HG02970 (cell line): ENCODE measurements at regions not wholly inside any gene's neighbourhood (a gene's known extent, or its start where the extent isn't known, plus 50 kb on each side); places are given as distances from the start of the nearest gene placed in this dataset.

Experiments
- ATAC-seq: cut with Tn5 transposase; IDR thresholded peaks from one replicate; pipeline ENCODE4 v1.9.1; 2021; ENCODE audit warnings: mild to moderate bottlenecking, moderate library complexity, moderate number of reproducible peaks; ENCODE audit not compliant: unreplicated experiment, low FRiP score

DNA sequence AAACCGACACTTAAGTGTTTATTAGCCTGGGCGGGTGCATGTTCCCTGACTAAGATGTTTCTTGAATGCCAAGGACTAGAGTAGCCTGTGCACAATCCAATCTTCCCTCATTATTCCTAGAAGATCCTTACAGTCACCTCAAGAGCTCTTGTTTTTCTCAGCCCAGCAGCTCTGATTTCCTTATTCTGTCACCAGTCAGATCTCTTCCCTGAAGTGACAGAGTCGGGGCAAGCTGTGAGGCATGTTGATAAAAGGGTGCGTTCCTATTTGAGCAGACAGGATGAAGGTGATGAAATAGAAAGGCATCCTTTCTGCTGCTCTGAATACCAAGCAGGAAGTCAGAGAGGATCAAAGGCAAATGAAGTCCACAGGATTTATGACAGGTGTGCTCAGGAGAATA is 125.6 kb upstream of the MCTP2 start:
- ATAC-seq = no peak

- no peak for ATAC-seq
Measured at GRCh38 chr15:94100863-94101262, 130.5 kb upstream of the MCTP2 start.

DNA sequence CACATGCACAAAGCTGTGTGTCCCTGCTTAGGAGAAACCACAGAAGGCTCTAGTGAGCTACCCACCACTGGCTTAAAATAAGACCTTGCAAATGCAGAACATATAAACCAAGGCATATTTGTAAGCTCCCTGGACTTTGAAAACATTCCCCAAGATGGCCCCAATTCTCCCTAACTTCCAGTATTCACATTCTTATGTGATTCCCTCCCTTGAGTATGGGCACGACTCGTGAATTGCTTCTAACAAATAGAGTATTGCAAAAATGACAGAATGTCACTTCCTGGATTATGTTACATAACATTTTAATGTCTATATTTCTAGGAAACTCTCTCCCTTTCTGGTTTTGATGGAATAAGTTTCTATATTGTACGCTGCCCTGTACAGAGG is 131.8 kb upstream of the MCTP2 start:
- ATAC-seq = no peak

DNA sequence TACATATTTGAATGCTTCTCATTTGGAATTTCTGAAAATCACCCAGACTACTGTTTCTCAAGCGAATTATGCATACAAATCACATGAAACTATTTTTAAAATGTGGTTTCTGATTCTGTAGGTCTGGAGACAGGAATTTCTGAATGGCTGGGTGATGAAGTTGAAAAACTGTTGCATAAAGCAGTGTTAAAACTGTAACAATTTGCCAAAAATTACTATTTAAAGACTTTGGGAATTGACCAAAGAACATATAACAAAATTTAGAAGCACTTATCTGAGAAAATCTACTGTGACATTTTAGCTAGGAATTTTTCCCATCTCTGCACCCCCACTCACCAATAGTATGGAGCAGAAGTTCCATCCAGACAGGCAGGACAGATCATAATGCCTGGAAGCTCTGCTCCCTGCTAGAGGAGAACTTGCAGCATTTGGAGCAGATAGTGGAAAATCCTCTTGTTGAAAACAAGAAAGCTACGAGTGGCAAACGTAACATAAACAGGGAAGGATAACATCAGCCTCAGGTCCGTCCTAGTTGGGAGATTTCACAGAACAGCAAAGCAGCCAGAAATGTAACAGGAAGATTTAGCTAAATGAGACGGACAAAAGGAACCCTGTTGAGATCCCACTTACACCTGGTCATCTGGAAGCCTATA is 132.3 kb upstream of the MCTP2 start:
- no peak for ATAC-seq

GRCh38 chr15:94097552-94097951 is 133.8 kb upstream of the MCTP2 start:
- ATAC-seq = no peak

GRCh38 chr15:94094310-94094709 is 137.1 kb upstream of the MCTP2 start:
- ATAC-seq = no peak

GRCh38 chr15:94086341-94086740 is 145.0 kb upstream of the MCTP2 start:
- no peak for ATAC-seq

DNA sequence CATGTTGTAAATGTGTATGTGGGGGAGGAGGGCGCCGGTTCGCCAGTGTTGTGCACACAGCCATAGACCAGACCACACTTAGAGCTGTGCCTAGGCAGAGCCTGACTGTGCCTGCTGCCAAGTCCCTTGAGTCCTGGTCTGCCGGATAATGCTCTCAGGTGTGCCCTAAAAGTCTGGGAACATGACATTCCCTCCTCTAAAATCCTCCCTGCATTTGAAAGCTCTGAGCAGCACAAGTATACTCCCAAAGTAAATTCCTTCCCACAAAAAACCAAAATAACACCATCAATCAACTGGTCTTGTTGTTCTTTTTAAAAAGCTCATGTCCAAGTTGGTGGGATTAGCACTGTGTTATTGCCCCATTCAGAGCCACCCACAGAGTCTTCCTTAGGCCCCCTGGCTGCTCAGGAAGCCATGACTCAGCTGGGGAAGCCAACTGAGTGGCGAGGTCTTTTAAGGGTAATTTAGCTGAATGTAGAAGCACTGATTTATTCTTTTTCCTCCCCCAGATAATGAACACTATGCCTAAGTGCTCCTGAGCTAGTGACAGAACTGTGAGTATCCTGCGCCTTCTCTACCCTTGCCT is 147.8 kb upstream of the MCTP2 start:
- ATAC-seq = no peak

- no peak for ATAC-seq
Measured at GRCh38 chr15:94081829-94082228, 149.5 kb upstream of the MCTP2 start.

DNA sequence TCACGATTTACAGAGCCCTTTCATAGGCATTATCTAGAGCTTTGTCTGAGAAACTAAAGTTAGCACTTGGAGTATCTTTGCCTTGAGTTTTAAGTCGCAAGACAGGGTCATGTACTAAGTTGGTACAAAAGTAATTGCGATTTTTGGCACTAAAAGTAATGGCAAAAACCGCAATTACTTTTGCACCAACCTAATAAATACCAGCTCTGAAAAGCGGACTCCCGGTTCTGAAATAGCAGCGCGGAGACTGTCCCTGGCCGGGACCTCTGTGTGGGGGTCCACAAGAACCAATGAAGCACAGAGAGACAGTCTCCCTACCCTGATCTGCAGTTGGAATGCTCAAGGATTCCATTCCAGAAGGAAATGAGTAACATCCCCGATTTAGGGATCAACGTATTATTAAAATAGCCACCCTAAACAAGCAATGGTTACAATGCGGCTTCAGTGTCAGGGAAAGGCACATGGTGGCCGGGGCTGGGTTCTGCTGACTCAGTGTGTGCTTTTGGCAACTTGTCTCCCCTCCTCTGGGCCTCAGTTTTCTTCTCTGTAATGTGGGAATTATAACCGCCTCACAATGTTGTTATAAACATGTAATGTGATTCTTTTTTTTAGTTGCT is 150.3 kb upstream of the MCTP2 start:
- ATAC-seq = no peak

- no peak for ATAC-seq
Measured at GRCh38 chr15:94080416-94080815, 150.9 kb upstream of the MCTP2 start.

DNA sequence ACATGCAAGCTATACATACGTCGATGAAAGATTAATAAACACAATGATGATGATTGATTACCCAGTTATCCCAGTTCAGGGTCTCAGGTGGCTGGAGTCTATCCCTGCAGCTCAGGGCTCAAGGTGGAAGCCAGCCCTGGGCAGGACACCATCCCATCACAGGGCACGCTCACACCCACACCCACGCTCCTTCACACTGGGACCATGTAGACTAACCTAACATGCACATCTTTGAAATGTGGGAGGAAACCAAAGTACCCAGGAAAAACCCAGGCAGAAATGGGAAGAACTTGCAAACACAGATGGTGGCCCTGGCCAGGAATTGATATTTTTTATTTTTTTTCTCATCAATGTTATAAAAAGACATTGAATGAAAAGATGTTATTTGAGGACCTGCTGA is 151.4 kb upstream of the MCTP2 start:
- no peak for ATAC-seq

DNA sequence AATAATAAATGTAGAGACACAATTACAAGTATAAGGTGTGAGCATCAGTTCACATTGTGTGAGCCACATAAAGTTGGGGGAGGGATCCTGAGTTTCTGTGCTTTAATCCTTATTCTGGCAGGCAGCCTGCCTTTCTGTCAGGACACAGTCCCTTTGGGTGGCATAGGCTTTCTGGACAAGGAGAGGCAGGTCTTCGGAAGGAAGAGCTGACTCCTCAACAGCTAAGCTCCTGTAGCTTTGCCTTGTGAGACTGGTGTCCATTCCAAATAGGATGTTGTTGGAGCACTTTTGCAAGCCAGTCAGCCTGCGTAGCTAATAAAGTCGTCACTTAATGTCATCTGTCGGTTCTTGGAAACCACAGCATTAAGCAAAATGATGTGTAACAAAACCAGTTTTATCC is 151.9 kb upstream of the MCTP2 start:
- ATAC-seq = no peak

DNA sequence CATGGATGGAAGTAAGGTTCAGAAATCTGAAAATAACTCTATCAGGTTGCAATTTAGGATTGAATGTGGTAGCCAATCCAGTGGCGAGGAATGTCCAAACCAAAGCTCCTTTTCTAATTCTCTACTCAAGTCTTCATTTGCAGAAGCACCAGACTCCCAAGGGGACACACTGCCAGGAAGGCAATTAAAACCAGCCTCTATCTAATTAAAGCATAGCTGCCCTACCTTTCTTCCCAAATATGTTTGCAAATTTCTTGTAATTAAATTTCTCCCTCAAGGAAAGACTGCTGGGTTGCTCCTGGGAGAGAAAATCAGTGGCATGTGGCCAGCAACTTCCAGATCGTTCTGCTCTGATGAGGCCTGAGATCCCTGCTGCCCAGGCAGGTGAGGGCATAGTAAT is 153.4 kb upstream of the MCTP2 start:
- ATAC-seq = no peak

GRCh38 chr15:94075349-94075748 is 156.0 kb upstream of the MCTP2 start:
- no peak for ATAC-seq

DNA sequence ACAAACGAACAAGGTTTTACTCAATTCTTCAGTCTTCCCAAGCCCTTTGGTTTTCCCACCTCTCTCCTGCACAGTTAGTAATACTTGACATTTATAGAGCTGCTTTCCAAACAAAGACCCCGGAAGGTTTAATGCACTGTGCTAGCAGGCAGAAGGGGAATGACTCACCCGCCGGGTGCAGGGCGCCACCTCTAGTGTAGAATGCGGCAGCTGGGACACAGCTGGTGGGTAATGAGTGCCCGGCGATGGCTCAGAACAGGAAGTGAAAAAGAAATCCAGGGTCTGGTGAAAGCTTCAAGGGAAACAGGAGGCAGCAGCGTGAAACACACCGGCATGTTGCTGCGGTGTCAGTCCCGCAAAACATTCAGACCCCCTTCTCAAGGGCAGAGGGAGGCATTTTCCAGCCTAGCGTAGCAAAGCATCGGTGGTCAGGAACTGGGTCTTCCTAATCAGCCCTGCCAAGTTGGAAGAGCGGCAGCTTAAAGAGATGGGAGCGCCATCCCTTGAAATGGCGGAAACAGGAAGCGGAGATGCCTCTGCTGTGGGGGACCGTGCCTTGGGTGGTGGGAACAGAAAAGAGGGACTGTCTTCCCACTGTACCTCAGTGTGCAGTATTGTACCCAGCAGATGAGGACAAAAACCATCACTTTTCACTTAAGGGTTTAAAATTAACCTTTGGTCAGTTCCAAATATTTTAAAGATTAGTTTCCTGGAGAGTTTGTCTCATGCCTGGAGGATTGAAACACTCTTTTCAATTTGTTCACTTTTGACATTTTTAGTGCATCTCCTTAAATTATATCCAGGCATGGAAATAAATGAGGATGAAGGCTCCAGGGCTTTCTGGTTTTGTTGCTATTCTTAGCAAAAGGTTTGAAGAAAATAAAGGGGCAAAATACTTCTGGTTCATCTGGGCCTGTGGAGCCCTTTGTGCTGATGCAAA is 160.7 kb upstream of the MCTP2 start:
- ATAC-seq = no peak

DNA sequence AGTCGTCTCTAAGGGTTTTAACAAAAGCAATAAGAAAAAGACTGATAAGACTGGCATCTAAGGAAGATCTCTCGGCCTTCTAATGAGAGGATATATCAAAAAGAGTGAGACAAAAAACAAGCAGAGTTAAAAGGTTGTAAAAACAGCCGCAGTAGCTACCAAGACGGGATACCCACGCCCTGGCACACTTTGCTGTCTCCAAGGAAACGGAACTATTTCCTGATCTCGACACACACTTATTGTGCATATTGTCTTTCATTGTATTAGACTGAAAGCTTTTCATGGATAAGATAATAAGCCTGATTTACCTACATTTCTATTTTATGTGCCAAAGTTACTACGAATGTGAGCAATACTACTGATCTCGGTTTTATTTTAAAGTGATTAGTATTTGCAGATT is 161.5 kb upstream of the MCTP2 start:
- no peak for ATAC-seq

DNA sequence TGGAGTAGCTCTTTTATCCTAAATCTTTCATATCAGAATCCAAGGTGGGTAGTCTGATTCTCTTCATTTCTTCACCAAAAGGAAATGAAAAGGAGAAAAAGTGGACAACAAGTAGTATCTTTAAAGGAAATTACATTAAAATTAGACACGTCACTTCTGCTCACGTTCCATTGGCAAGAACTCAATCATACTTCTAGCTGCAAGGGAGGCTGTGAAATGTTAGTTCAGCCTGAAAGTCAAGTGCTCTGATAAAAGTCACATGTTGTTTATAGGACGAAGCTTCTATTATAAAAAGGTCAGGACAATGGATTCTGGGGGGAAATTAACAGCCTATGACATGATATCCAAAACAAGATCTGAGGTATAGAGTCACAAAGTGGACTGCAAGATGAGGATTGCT is 164.6 kb upstream of the MCTP2 start:
- ATAC-seq = no peak

DNA sequence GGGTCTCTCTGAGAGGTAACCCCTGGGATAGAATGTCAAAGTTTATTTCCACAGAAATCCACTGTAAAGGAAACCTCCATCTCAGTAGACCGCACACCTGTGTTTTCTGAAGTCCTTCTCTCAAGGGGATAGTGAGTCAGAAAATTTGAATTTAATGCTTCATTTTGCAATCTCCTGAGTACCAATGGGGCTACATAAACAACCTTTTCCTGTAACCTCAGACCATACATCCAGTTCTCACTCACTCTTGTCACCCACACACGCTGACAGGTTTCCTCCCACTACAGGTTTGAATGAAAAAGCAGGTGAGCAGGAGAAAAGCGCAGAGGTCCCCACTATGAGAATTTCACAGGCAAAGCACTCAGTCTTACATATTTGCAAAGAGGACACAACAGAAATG is 165.3 kb upstream of the MCTP2 start:
- no peak for ATAC-seq

- ATAC-seq = no peak
Measured at GRCh38 chr15:94064676-94065313, 166.6 kb upstream of the MCTP2 start.

GRCh38 chr15:94061041-94061440 is 170.3 kb upstream of the MCTP2 start:
- no peak for ATAC-seq
